PC-3 (cell line): ENCODE measurements at regions not wholly inside any gene's neighbourhood (a gene's known extent, or its start where the extent isn't known, plus 50 kb on each side); places are given as distances from the start of the nearest gene placed in this dataset.

Source experiments
- ATAC-seq: fragments of 200-7000 bp; cut with Tn5 transposase; 2 replicates; pipeline ENCODE4 v1.9.1; 2020; ENCODE audit warnings: mild to moderate bottlenecking, moderate library complexity
- BruUV-seq: library from RNA; stranded (reverse); fragments of 400-500 nt; replicated peaks from 2 replicates; lab custom pipeline; 2021; lab: Mats Ljungman, UMichigan
- CTCF ChIA-PET: fragments of 300-600 bp; sonication (Branson Sonifier 250); formaldehyde crosslinking; loops from one replicate; lab custom pipeline; 2022; ENCODE audit warnings: antibody characterized with exemption; lab: Charles Lee
- POLR2A ChIA-PET: fragments of 300-600 bp; sonication (Branson Sonifier 250); formaldehyde crosslinking; loops from one replicate; lab custom pipeline; 2022; ENCODE audit warnings: antibody characterized with exemption; ENCODE audit not compliant: unreplicated experiment; lab: Charles Lee
- DNase-seq: peaks from one replicate; pipeline ENCODE4 v3.0.0-alpha.2; 2015
- H2AFZ ChIP-seq: fragments of 300-600 bp; sonication (generic); 2 replicates; pipeline ENCODE4 v1.6.0; 2016; ENCODE audit warnings: antibody characterized with exemption, low read length
- H3F3A ChIP-seq: fragments of 300-600 bp; sonication (generic); one replicate; pipeline ENCODE4 v1.6.0; 2017; ENCODE audit warnings: antibody characterized with exemption, low read length, control low read depth, mild to moderate bottlenecking; ENCODE audit not compliant: unreplicated experiment
- H3K27ac ChIP-seq: fragments of 300-600 bp; sonication (generic); 2 replicates; pipeline ENCODE4 v1.5.1; 2016; ENCODE audit warnings: mild to moderate bottlenecking, low read length
- H3K27me3 ChIP-seq: fragments of 300-600 bp; sonication (generic); 2 replicates; pipeline ENCODE4 v1.6.1; 2016; ENCODE audit warnings: low read length, mixed read lengths
- H3K36me3 ChIP-seq: fragments of 300-600 bp; sonication (generic); 2 replicates; pipeline ENCODE4 v1.6.1; 2016; ENCODE audit warnings: low read depth, mixed run types, low read length, mixed read lengths
- H3K4me1 ChIP-seq: fragments of 300-600 bp; sonication (generic); 2 replicates; pipeline ENCODE4 v1.5.1; 2016; ENCODE audit warnings: low read length; ENCODE audit not compliant: insufficient read depth
- H3K4me2 ChIP-seq: fragments of 300-600 bp; sonication (generic); 2 replicates; pipeline ENCODE4 v1.6.0; 2016; ENCODE audit warnings: low read length
- H3K4me3 ChIP-seq: fragments of 300-600 bp; sonication (generic); 2 replicates; pipeline ENCODE4 v1.5.1; 2016; ENCODE audit warnings: mild to moderate bottlenecking, low read length, mixed read lengths
- H3K79me2 ChIP-seq: fragments of 300-600 bp; sonication (generic); 2 replicates; pipeline ENCODE4 v1.6.1; 2017; ENCODE audit warnings: low read length, mixed read lengths
- H3K9ac ChIP-seq: fragments of 300-600 bp; sonication (generic); 2 replicates; pipeline ENCODE4 v1.6.0; 2016; ENCODE audit warnings: mild to moderate bottlenecking, low read length
- H3K9me2 ChIP-seq: fragments of 300-600 bp; sonication (generic); replicated peaks from 2 replicates; pipeline ENCODE4 v1.6.1; 2016; ENCODE audit warnings: mixed run types, low read length, mixed read lengths
- H3K9me3 ChIP-seq: fragments of 300-600 bp; sonication (generic); 2 replicates; pipeline ENCODE4 v1.6.1; 2016; ENCODE audit warnings: low read length, mixed read lengths
- H4K20me1 ChIP-seq: fragments of 300-600 bp; sonication (generic); 2 replicates; pipeline ENCODE4 v1.6.1; 2016; ENCODE audit warnings: low read length, mixed read lengths
- CTCF ChIP-seq: fragments of 300-600 bp; sonication (generic); conservative IDR thresholded peaks from 2 replicates; pipeline ENCODE4 v1.5.1; 2017; ENCODE audit warnings: antibody characterized with exemption, low read depth, mild to moderate bottlenecking, low read length
- EZH2 ChIP-seq: fragments of 300-600 bp; sonication (generic); IDR thresholded peaks from one replicate; pipeline ENCODE4 v1.6.1; 2017; ENCODE audit warnings: antibody characterized with exemption, mild to moderate bottlenecking, low read length; ENCODE audit not compliant: unreplicated experiment
- EZH2phosphoT487 ChIP-seq: fragments of 300-600 bp; sonication (generic); IDR thresholded peaks from 2 replicates; pipeline ENCODE4 v1.6.1; 2018; ENCODE audit warnings: mild to moderate bottlenecking, antibody characterized with exemption, low read length, borderline replicate concordance
- intact Hi-C: fragments of 100-400 bp; cut with micrococcal nuclease; formaldehyde crosslinking; loops from 2 replicates; pipeline ENCODE4 v1.9.0; 2023

- Histone ChIP-seq H3K9me2 (no peaks in the 10 kb centered on the region), H3K79me2 (no peaks in the 10 kb centered on the region), H2AFZ (no peak overlapping the region), H3K27ac (no peak overlapping the region), H3K9ac (no peak overlapping the region), H3K4me3 (no peak overlapping the region), H3K36me3 (no peaks in the 10 kb centered on the region), H4K20me1 (no peaks in the 10 kb centered on the region), H3K9me3 (no peaks in the 10 kb centered on the region), H3K4me1 (no peaks in the 10 kb centered on the region), H3K27me3 (no peaks in the 10 kb centered on the region), H3K4me2 (no peak overlapping the region), H3F3A (no peaks in the 10 kb centered on the region)
- no TSS peak for BruUV-seq
- TF ChIP-seq EZH2 (no peak), EZH2phosphoT487 (no peak), CTCF (no peak)
- POLR2A ChIA-PET, result no interaction called here
- DNase-seq (no peak), ATAC-seq (no peak)
- intact Hi-C loops, result no loop called here
- CTCF ChIA-PET, result no interaction called here
Observed at GRCh38 chr3:65251375-65251774, 563.6 kb upstream of the ADAMTS9 start.

- Histone ChIP-seq H3K9me3 (no peaks in the 10 kb centered on the region), H3K27ac (no peak overlapping the region), H2AFZ (no peak overlapping the region), H3K9me2 (no peaks in the 10 kb centered on the region), H3K4me3 (no peak overlapping the region), H3K36me3 (no peaks in the 10 kb centered on the region), H4K20me1 (no peaks in the 10 kb centered on the region), H3K27me3 (no peaks in the 10 kb centered on the region), H3K4me1 (no peaks in the 10 kb centered on the region), H3K9ac (no peak overlapping the region), H3F3A (no peaks in the 10 kb centered on the region), H3K79me2 (no peaks in the 10 kb centered on the region), H3K4me2 (no peak overlapping the region)
- ATAC-seq (no peak), DNase-seq (no peak)
- intact Hi-C loops, result no loop called here
- ChIA-PET POLR2A (no interaction called here), CTCF (no interaction called here)
- no TSS peak for BruUV-seq
- no peak for TF ChIP-seq EZH2
- no peak for TF ChIP-seq CTCF
Observed at GRCh38 chr3:65246561-65246960, 558.8 kb upstream of the ADAMTS9 start.

- ATAC-seq (no peak), DNase-seq (no peak)
- Histone ChIP-seq H4K20me1 (no peaks in the 10 kb centered on the region), H3F3A (no peaks in the 10 kb centered on the region), H3K36me3 (no peaks in the 10 kb centered on the region), H3K9me2 (no peaks in the 10 kb centered on the region), H3K4me1 (no peaks in the 10 kb centered on the region), H3K4me3 (no peak overlapping the region), H3K79me2 (no peaks in the 10 kb centered on the region), H2AFZ (no peak overlapping the region), H3K9ac (no peak overlapping the region), H3K27ac (no peak overlapping the region), H3K4me2 (no peak overlapping the region), H3K27me3 (no peaks in the 10 kb centered on the region), H3K9me3 (no peaks in the 10 kb centered on the region)
- TF ChIP-seq CTCF (0 out of 2 replicates have a peak, but pooled peaks have one; percentile 26), EZH2 (no peak)
- POLR2A ChIA-PET, result no interaction called here
- BruUV-seq, result no TSS peak
- CTCF ChIA-PET, result no interaction called here
- intact Hi-C loops, result no loop called here
Observed at GRCh38 chr3:65245133-65246063, 557.6 kb upstream of the ADAMTS9 start.
